K562 (cell line): ENCODE measurements at regions not wholly inside any gene's neighbourhood (a gene's known extent, or its start where the extent isn't known, plus 50 kb on each side); places are given as distances from the start of the nearest gene placed in this dataset.

Source experiments
- CC2D1A ChIP-seq: fragments of 450-650 bp; IDR thresholded peaks from 2 replicates; pipeline ENCODE4 v1.6.1; 2017; ENCODE audit warnings: mild to moderate bottlenecking
- CTCFL ChIP-seq: IDR thresholded peaks from 2 replicates; pipeline ENCODE4 v1.6.1; 2011; ENCODE audit warnings: borderline replicate concordance, low read depth, mild to moderate bottlenecking, moderate library complexity, low read length; ENCODE audit not compliant: insufficient read depth, poor library complexity, severe bottlenecking
- CXXC5 ChIP-seq: fragments of 250-450 bp; sonication (Bioruptor Pico); IDR thresholded peaks from 2 replicates; pipeline ENCODE4 v1.8.0; 2022; ENCODE audit warnings: inconsistent platforms, mild to moderate bottlenecking, moderate library complexity
- HCFC1 ChIP-seq: IDR thresholded peaks from 2 replicates; pipeline ENCODE4 v1.6.1; 2012; ENCODE audit warnings: low read depth, low read length, improper control_type of control experiment
- KLF1 ChIP-seq: fragments of 450-650 bp; IDR thresholded peaks from 2 replicates; pipeline ENCODE4 v1.6.1; 2016; ENCODE audit warnings: missing genetic modification characterization, missing compliant biosample characterization
- MYC ChIP-seq, 2 experiments: fragments of 250-450 bp in 1 of 2; sonication (Bioruptor Pico) in 1 of 2; IDR thresholded peaks; 2 replicates each; pipeline versions ENCODE4 v1.5.1 to v1.6.1; 2012 to 2021; ENCODE audit warnings: low read depth in 2 of 2, borderline replicate concordance in 1 of 2, improper control_type of control experiment in 1 of 2, low read length in 1 of 2, mild to moderate bottlenecking in 1 of 2, moderate library complexity in 1 of 2
- MYNN ChIP-seq, 2 experiments: sonication (generic); formaldehyde crosslinking in 1 of 2; IDR thresholded peaks; 2 replicates each; pipeline versions ENCODE4 v1.5.0 to v1.6.1; 2016 to 2020; ENCODE audit warnings: antibody characterized with exemption in 1 of 2, missing genetic modification reagents in 1 of 2
- NELFE ChIP-seq: IDR thresholded peaks from 2 replicates; pipeline ENCODE4 v1.6.1; 2011; ENCODE audit warnings: mild to moderate bottlenecking; ENCODE audit not compliant: insufficient read depth, insufficient read length
- POLR2AphosphoS5 ChIP-seq: IDR thresholded peaks from 2 replicates; pipeline ENCODE4 v1.6.1; 2011; ENCODE audit warnings: mild to moderate bottlenecking, low read depth, low read length, moderate library complexity; ENCODE audit not compliant: control insufficient read depth, insufficient read depth
- REST ChIP-seq, 2 experiments: fragments of 450-650 bp; formaldehyde crosslinking in 1 of 2; IDR thresholded peaks; 2 replicates each; pipeline versions ENCODE4 v1.4.0 to v1.6.1; 2014 to 2020; ENCODE audit warnings: mild to moderate bottlenecking in 2 of 2, borderline replicate concordance in 1 of 2, low read depth in 1 of 2
- RNF2 ChIP-seq: sonication (generic); IDR thresholded peaks from 2 replicates; pipeline ENCODE4 v1.6.1; 2016
- ZNF354B ChIP-seq: fragments of 250-450 bp; sonication (Bioruptor Pico); IDR thresholded peaks from 2 replicates; pipeline ENCODE4 v1.4.0; 2020
- ZNF77 ChIP-seq: fragments of 250-450 bp; sonication (Bioruptor Pico); IDR thresholded peaks from 2 replicates; pipeline ENCODE4 v1.5.0; 2020
- TF ChIP-seq, protein P1 (sequence below): fragments of 450-650 bp; formaldehyde crosslinking; IDR thresholded peaks from 2 replicates; pipeline ENCODE4 v1.4.0; 2022; ENCODE audit warnings: mild to moderate bottlenecking, moderate library complexity

- no peak for TF ChIP-seq KLF1 (tag)
- peak; percentile 70 for TF ChIP-seq CC2D1A
- TF ChIP-seq MYNN (IDR thresholded peaks at IDR 0.05), result no peak
- TF ChIP-seq MYNN (CRISPR knock-in tag; IDR thresholded peaks at IDR 0.05), result no peak
- TF ChIP-seq RNF2, result 0 out of 2 replicates have a peak, but pooled peaks have one; percentile 20
- TF ChIP-seq HCFC1, result 0 out of 2 replicates have a peak, but pooled peaks have one; percentile 13
- TF ChIP-seq ZNF354B (CRISPR knock-in tag), result no peak
- TF ChIP-seq, protein P1, sequence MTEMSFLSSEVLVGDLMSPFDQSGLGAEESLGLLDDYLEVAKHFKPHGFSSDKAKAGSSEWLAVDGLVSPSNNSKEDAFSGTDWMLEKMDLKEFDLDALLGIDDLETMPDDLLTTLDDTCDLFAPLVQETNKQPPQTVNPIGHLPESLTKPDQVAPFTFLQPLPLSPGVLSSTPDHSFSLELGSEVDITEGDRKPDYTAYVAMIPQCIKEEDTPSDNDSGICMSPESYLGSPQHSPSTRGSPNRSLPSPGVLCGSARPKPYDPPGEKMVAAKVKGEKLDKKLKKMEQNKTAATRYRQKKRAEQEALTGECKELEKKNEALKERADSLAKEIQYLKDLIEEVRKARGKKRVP (CRISPR knock-in tag), result no peak
- TF ChIP-seq NELFE, result no peak
- TF ChIP-seq ZNF77 (CRISPR knock-in tag), result no peak
- peak; percentile 83 for TF ChIP-seq REST (IDR thresholded peaks at IDR 0.05; ENCODE audit: borderline replicate concordance)
- TF ChIP-seq REST (CRISPR knock-in tag; IDR thresholded peaks at IDR 0.05; ENCODE audit: low read depth), result no peak
- TF ChIP-seq CXXC5, result peak; percentile 56
- TF ChIP-seq MYC (IDR thresholded peaks at IDR 0.05; ENCODE audit: low read depth, low read length), result peak; percentile 59
- no peak for TF ChIP-seq MYC (CRISPR knock-in tag; IDR thresholded peaks at IDR 0.05; ENCODE audit: borderline replicate concordance, low read depth)
- TF ChIP-seq POLR2AphosphoS5, result no peak
- TF ChIP-seq CTCFL, result no peak
Measured at GRCh38 chr5:154610321-154611154, 132.5 kb upstream of the HAND1 start (continued).
